ENCODE measurements at regions not wholly inside any gene's neighbourhood (a gene's known extent, or its start where the extent isn't known, plus 50 kb on each side); places are given as distances from the start of the nearest gene placed in this dataset.

DNA sequence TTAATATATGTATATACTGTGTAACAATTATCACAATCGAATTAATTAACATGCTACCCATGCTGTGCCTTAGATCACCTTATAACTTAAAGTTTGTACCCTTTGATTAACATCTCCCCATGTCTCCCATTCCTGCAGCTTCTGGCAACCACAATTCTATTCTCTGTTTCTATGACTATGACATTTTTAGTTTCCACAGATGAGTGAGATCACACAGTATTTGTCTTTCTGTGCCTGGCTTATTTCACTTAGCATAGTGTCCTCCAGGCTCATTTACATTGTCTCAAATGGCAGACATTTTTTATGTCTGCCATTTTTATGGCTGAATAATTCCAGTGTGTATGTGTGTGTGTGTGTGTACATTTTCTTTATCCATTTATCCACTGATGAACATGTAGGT is 146.1 kb upstream of the SLC28A3 start:
- H3K27ac ChIP-seq (ENCODE audit: insufficient read depth, low read length): no peak overlapping the region
- in situ Hi-C loops (cut with MboI; ENCODE audit: low sequenced_read_pairs): no loop called here
- no peak overlapping the region for H3K23ac ChIP-seq (ENCODE audit: low read depth, low read length)
- H3K4me3 ChIP-seq (ENCODE audit: insufficient read depth, low read depth, low read length): no peak overlapping the region
- H2BK5ac ChIP-seq (ENCODE audit: low read depth, low read length, poor library complexity, severe bottlenecking): no peak overlapping the region
- no peak overlapping the region for H3K56ac ChIP-seq (ENCODE audit: extremely low read depth, insufficient read depth, low read length)
- no peak overlapping the region for H2AK5ac ChIP-seq (ENCODE audit: low read depth, low read length)
- no peak overlapping the region for H4K5ac ChIP-seq (ENCODE audit: low read depth, low read length)
- H3K4me2 ChIP-seq (ENCODE audit: low read depth, low read length): no peak overlapping the region
- no peaks in the 10 kb centered on the region for H4K20me1 ChIP-seq (ENCODE audit: insufficient read depth, low read length)
- H3K9ac ChIP-seq (ENCODE audit: low read depth, low read length): no peak overlapping the region
- TF ChIP-seq MAZ (IDR thresholded peaks at IDR 0.05; ENCODE audit: borderline replicate concordance, low read depth, low read length) (no peak), RFX5 (IDR thresholded peaks at IDR 0.05; ENCODE audit: low read depth, low read length) (no peak), SMC3 (IDR thresholded peaks at IDR 0.05; ENCODE audit: low read depth, low read length) (no peak)
- no peak overlapping the region for H2AK9ac ChIP-seq (replicated peaks; ENCODE audit: low read depth, low read length, poor library complexity)
- dilution Hi-C loops (cut with HindIII; ENCODE audit: low sequenced_read_pairs, unreplicated experiment): no loop called here
- H3K4ac ChIP-seq (ENCODE audit: low read depth, low read length): no peak overlapping the region
- no peaks in the 10 kb centered on the region for H3K9me1 ChIP-seq (ENCODE audit: insufficient read depth, low read length)
- H4K91ac ChIP-seq (ENCODE audit: insufficient read depth, low read depth, low read length): no peak overlapping the region
- H2AFZ ChIP-seq (replicated peaks; ENCODE audit: low read length, poor library complexity): no peak overlapping the region
- no TSS peak for BruUV-seq (replicated peaks)
- H2BK20ac ChIP-seq (ENCODE audit: low read depth, low read length): no peak overlapping the region
- no peak overlapping the region for H3K18ac ChIP-seq (ENCODE audit: low read depth, low read length)
- peaks cover 10% of the 10 kb centered on the region; the same call in 1 of the 2 replicates for H3K9me3 ChIP-seq (ENCODE audit: control insufficient read depth, insufficient read depth, low read length)
- ATAC-seq (ENCODE audit: low read depth) (no peak), DNase-seq (no peak)
- no peak overlapping the region for H2BK120ac ChIP-seq (ENCODE audit: low read depth, low read length)
- intact Hi-C loops (cut with micrococcal nuclease): no loop called here
- H3K79me1 ChIP-seq (ENCODE audit: low read depth in 1 of 2, low read length in 2 of 2): no peaks in the 10 kb centered on the region
- H3K27me3 ChIP-seq (ENCODE audit: control insufficient read depth, insufficient read depth, low read length): no peaks in the 10 kb centered on the region
- H3K14ac ChIP-seq (replicated peaks; ENCODE audit: low read depth, low read length): no peak overlapping the region
- no peak overlapping the region for H4K8ac ChIP-seq (ENCODE audit: low read depth in 2 of 2, low read length in 2 of 2)
- WGBS, 2 experiments (ENCODE audit: extremely low coverage in 2 of 2, insufficient read length in 1 of 2): no CpG with 5 or more reads among the region's 1 CpG
- CTCF ChIA-PET: interaction anchor here (0.6 kb wide), 1 partner anchor 165 kb away, joined by 3 read pairs; no protein-coding TSS in a partner anchor
- POLR2A ChIA-PET (ENCODE audit: unreplicated experiment): no interaction called here
- H3K4me1 ChIP-seq (ENCODE audit: control insufficient read depth, insufficient read depth, low read length): no peaks in the 10 kb centered on the region
- H3K36me3 ChIP-seq (ENCODE audit: control insufficient read depth, insufficient read depth, low read length): no peaks in the 10 kb centered on the region
- H2BK15ac ChIP-seq (ENCODE audit: low read depth, low read length): no peak overlapping the region

Data from IMR-90 (cell line).